M059J (cell line): ENCODE measurements at regions not wholly inside any gene's neighbourhood (a gene's known extent, or its start where the extent isn't known, plus 50 kb on each side); places are given as distances from the start of the nearest gene placed in this dataset.

Experiments
- DNase-seq: peaks from one replicate; pipeline ENCODE4 v3.0.0-alpha.2; 2012; ENCODE audit warnings: low read depth

DNA sequence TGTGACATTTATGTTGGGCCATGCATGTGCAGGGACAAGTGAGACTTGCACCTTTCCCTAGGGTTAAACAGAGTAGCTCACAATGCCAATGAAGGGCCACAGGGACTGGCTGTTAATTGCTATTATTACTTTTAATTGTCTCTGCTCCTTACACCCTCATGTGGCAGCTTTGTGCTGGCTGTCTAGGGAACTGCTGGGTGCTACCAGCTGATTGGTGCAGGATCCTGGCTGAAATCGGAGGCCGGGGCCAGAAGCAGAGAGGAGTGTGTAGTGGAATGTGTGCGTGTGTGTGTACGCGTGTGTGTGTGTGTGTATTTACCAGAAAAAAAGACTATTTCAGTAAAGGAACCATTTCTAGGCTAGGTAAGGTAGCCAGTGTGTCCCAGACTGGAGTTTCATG is 302.5 kb downstream of the CTTN start:
- DNase-seq, result no peak

DNA sequence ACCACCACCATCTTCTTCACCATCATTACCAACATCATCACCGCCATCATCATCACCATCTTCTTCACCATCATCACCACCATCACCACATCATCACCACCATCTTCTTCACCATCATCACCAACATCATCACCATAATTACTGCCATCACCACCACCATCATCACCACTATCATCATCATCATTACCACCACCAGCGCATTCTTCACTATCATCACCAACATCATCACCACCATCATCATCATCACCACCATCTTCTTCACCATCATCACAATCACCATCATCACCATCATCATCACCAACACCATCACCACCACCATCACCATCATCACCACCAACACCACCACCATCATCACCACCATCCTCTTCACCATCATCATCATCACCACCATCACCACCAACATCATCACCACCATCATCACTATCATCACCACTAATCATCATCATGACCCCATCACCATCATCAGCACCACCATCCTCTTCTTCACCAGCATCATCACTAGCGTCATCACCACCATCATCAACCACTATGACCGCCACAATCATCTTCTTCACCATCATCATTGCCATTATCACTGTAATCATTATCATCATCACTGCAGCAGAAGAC is 303.8 kb downstream of the CTTN start:
- no peak for DNase-seq

GRCh38 chr11:70703141-70704064 is 305.1 kb downstream of the CTTN start:
- DNase-seq, result no peak

GRCh38 chr11:70705097-70705496 is 306.8 kb downstream of the CTTN start:
- no peak for DNase-seq

- no peak for DNase-seq
These were observed 307.6 kb downstream of the CTTN start for GRCh38 chr11:70705930-70706329.

DNA sequence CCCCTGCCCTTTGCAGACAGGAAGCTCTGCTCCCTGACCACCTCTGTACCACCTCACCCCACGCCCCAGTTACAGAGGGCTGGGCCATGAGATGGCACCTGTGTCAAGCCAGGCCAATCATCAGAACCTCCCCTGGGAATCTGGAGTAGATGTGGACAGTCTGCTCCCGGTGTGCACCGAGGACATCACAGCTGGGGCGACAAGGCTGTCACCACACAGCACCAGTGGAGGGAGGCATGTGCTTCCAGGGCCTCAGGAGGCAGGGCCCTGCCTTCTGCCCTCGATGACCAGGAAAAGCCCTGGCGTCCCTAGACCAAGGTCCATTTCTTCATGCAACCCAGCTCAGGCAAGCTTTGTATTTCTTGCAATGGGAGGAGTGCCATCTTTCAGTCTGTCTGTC is 309.5 kb downstream of the CTTN start:
- no peak for DNase-seq

- DNase-seq, result no peak
These were observed 311.3 kb downstream of the CTTN start for GRCh38 chr11:70709596-70709995.

DNA sequence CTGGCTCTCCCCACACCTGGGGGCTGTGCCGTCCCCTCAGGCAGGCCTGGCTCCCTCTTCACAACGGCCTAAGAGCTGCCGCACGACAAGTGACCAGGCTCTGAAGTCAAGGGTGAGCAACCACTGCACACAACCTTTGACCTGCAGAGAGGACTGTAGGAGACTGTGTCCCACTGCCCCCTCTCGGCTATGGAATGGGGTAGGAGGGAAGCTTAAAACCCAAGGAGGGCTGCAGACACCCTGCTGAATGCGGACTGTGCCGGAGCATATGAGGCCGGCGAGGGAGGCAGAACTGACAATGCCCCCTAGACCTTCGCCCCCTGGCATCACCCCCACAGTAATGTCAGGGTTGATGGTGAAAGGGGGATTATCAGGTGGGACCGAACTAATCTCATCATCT is 311.9 kb downstream of the CTTN start:
- DNase-seq, result no peak

DNA sequence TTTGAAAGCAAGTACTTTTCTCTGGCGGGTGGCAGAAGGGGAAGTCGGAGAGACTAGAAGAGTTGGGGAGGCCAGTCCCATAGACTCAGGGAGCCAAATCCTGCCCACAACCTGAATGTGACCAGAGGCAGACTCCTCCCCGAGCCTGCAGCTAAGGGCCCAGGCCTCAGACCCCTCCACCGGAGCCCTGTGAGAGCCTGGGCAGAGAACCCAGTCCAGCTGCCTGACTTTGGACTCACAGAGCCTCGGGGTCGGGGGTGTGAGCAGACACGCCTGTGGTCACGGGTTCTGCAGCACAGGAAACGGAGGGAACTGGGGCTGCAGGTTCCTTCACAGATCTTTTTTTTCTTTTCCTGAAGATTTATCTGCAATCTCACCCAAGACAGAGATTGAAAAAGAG is 312.3 kb downstream of the CTTN start:
- no peak for DNase-seq

- DNase-seq, result no peak
These were observed 313.0 kb downstream of the CTTN start for GRCh38 chr11:70711095-70711910.

DNA sequence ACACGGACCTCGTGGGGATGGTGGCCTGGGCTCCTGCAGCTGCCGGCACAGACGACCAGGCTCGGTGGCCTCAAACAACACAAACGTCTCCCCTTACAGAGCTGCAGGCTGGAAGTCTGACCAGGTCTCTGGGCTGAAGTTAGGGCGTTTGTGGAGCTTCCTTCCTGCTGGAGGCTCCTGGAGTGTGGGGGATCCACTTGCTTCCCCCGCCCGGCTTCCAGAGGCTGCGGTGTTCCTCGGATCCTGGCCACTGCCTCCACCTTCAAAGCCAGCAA is 313.5 kb downstream of the CTTN start:
- DNase-seq, result no peak

DNA sequence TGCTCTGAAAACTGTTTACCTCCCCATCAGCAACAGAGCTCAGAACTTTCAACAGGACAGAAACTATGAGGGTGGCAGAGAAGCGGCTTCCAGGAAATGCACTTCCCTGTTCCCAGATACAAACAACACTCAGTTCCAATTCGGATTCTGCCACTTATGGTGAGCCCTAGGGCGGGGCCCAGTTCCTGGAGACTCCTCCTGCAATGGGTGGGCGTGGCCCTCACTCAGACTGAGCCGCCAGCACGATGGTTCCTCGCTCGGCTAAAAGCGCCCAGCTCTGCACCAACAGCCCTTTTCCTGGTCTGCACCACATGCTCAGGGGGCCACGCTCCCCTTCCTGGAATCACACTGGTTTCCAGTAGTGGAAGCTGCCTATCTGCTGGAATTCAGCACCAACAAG is 314.1 kb downstream of the CTTN start:
- no peak for DNase-seq

DNA sequence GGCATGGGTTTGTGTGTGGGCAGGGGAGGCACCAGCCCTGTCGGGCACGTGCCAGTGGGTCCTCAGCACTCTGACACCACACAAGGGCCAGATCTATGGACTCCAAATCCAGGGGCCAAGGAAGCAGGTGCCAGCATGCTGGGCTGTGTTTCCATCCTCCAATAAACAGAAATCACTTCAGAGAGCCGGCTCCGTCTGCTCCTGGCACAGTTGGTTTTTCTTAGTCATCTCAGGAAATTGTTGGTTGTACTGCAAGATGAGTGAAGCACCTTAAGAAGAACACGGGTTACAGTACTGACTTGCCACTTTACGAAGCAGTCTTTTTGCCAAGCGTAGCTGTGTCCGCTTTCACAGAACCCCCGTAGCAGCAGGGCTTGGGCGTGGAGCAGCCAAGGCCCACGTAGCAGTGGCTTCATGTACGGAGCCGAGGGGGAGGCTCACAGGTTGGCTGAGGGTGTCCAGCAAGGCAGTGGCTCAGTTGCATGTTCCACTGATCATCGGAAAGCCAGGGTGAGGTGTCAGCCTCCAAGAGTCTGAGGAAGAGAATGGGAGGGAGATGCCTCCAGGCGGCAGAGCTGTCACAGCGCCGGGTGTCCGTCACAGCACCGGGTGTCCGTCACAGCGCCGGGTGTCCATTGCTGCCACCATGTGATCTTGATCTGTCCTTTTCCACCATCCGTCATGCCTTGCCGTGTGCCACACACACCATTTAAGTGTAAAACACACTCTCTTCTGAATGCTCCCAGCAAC is 314.9 kb downstream of the CTTN start:
- no peak for DNase-seq

- no peak for DNase-seq
These were observed 315.8 kb downstream of the CTTN start for GRCh38 chr11:70713988-70714665.

GRCh38 chr11:70715166-70715951 is 317.0 kb downstream of the CTTN start:
- DNase-seq, result no peak

GRCh38 chr11:70716216-70716615 is 317.9 kb downstream of the CTTN start:
- DNase-seq, result no peak

GRCh38 chr11:70716986-70717775 is 318.9 kb downstream of the CTTN start:
- no peak for DNase-seq

DNA sequence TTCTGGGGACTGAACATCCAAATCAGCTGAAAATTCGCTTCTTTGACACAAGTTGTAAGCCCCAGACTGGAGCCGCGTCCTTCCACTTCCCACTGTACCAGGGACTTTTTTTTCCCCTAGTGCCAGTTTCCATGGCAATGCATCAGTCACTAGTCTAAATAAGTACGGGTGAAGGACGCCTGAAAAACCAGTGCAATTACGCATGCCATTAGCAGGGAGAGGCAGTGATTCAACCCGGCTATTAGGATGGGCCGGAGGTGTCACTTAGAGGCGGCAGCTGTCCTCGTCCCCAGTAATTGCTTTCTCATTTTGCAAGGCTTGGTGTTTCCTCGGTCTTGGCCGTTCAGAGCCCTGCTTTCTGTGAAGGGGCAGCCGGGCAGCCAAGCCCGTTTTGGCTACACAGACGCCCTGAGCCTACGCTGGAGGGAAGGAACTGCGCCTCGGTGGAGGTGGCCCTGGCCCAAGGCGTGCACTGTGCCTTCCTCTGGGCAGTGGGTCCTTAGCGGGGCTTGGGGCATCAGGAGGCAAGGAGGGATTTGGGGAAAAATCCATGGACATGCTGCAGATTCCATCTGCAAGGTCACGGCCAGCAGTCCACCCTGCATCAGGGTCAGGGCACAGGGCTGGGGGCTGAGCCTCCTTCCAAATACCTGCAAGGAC is 319.7 kb downstream of the CTTN start:
- DNase-seq, result peak; percentile 16

DNA sequence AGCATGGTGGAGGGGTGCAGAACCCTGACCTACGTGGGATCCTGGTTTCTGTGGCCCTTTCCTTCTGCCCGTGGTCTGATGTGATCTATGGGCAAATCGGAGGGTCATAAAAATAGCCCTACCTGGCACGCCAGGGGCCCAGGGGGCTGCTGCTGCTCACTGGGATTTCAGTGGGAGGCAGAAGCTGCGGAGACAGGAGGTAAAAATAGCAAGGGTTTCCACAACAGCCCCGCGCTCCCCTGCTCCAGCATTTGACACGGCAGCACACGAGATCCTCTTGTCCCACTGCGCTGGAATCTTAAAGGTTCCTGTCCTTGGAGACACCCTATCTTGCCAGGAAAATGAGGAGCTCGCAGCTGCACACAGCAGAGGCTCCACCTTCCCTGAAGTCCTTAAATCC is 321.2 kb downstream of the CTTN start:
- DNase-seq, result no peak
